ENCODE measurements at regions not wholly inside any gene's neighbourhood (a gene's known extent, or its start where the extent isn't known, plus 50 kb on each side); places are given as distances from the start of the nearest gene placed in this dataset.
"Not testable (repeated sequence)": the region's sequence is repeated elsewhere in the genome, so short reads cannot be mapped to it uniquely, and the experiment has no call there.

GRCh38 chr10:42454313-42454712 is 184.1 kb downstream of the ZNF33B start:
- no peak overlapping the region for H3K27ac Mint-ChIP-seq
- H3K4me3 Mint-ChIP-seq = no peak overlapping the region
- H3K9me3 Mint-ChIP-seq = peaks cover 12% of the 10 kb centered on the region
- no peaks in the 10 kb centered on the region for H3K4me1 Mint-ChIP-seq
- H3K36me3 Mint-ChIP-seq = no peaks in the 10 kb centered on the region
- no peak for ATAC-seq
- no peaks in the 10 kb centered on the region for H3K27me3 Mint-ChIP-seq

GRCh38 chr10:42431095-42431494 is 207.3 kb downstream of the ZNF33B start:
- Mint-ChIP-seq H3K4me3 (no peak overlapping the region), H3K27me3 (no peaks in the 10 kb centered on the region), H3K4me1 (no peaks in the 10 kb centered on the region), H3K9me3 (peaks cover 2% of the 10 kb centered on the region), H3K27ac (no peak overlapping the region), H3K36me3 (no peaks in the 10 kb centered on the region)
- ATAC-seq = no peak

GRCh38 chr10:42428534-42428933 is 209.8 kb downstream of the ZNF33B start:
- H3K36me3 Mint-ChIP-seq = no peaks in the 10 kb centered on the region
- H3K4me1 Mint-ChIP-seq = no peaks in the 10 kb centered on the region
- H3K4me3 Mint-ChIP-seq = no peak overlapping the region
- H3K27me3 Mint-ChIP-seq = no peaks in the 10 kb centered on the region
- no peak for ATAC-seq
- no peak overlapping the region for H3K27ac Mint-ChIP-seq
- H3K9me3 Mint-ChIP-seq = no peaks in the 10 kb centered on the region

GRCh38 chr10:42422911-42423310 is 215.5 kb downstream of the ZNF33B start:
- ATAC-seq = no peak
- no peak overlapping the region for H3K4me3 Mint-ChIP-seq
- no peaks in the 10 kb centered on the region for H3K9me3 Mint-ChIP-seq

GRCh38 chr10:42421812-42422211 is 216.6 kb downstream of the ZNF33B start:
- no peaks in the 10 kb centered on the region for H3K9me3 Mint-ChIP-seq
- H3K4me3 Mint-ChIP-seq = no peak overlapping the region
- H3K27me3 Mint-ChIP-seq = no peaks in the 10 kb centered on the region
- no peak overlapping the region for H3K27ac Mint-ChIP-seq
- no peaks in the 10 kb centered on the region for H3K4me1 Mint-ChIP-seq
- no peaks in the 10 kb centered on the region for H3K36me3 Mint-ChIP-seq
- ATAC-seq = no peak

More at GRCh38 chr10:42422911-42423310, 215.5 kb downstream of the ZNF33B start:
- Mint-ChIP-seq H3K36me3 (no peaks in the 10 kb centered on the region), H3K4me1 (no peaks in the 10 kb centered on the region), H3K27ac (no peak overlapping the region), H3K27me3 (no peaks in the 10 kb centered on the region)

- Mint-ChIP-seq H3K4me1 (no peaks in the 10 kb centered on the region), H3K4me3 (no peak overlapping the region), H3K36me3 (no peaks in the 10 kb centered on the region), H3K27me3 (no peaks in the 10 kb centered on the region), H3K27ac (no peak overlapping the region), H3K9me3 (no peaks in the 10 kb centered on the region)
- ATAC-seq = no peak
Measured at GRCh38 chr10:42419789-42420188, 218.6 kb downstream of the ZNF33B start.

- no peaks in the 10 kb centered on the region for H3K27me3 Mint-ChIP-seq
- no peak overlapping the region for H3K4me3 Mint-ChIP-seq
- H3K27ac Mint-ChIP-seq = no peak overlapping the region
- H3K4me1 Mint-ChIP-seq = no peaks in the 10 kb centered on the region
- H3K9me3 Mint-ChIP-seq = peaks cover 3% of the 10 kb centered on the region
- no peaks in the 10 kb centered on the region for H3K36me3 Mint-ChIP-seq
- ATAC-seq = no peak
Measured at GRCh38 chr10:42380926-42381547, 257.3 kb downstream of the ZNF33B start.

GRCh38 chr10:42367532-42368230 is 270.7 kb downstream of the ZNF33B start:
- H3K4me3 Mint-ChIP-seq = peak overlapping the region; percentile 67
- H3K9me3 Mint-ChIP-seq = peaks cover 5% of the 10 kb centered on the region
- H3K4me1 Mint-ChIP-seq = no peaks in the 10 kb centered on the region

GRCh38 chr10:42351745-42352144 is 286.6 kb downstream of the ZNF33B start:
- Mint-ChIP-seq H3K4me1 (no peaks in the 10 kb centered on the region), H3K36me3 (no peaks in the 10 kb centered on the region), H3K27ac (no peak overlapping the region), H3K9me3 (peaks cover 6% of the 10 kb centered on the region), H3K27me3 (no peaks in the 10 kb centered on the region), H3K4me3 (no peak overlapping the region)
- no peak for ATAC-seq

More at GRCh38 chr10:42367532-42368230, 270.7 kb downstream of the ZNF33B start:
- no peak overlapping the region for H3K27ac Mint-ChIP-seq
- ATAC-seq = peak; percentile 74
- H3K36me3 Mint-ChIP-seq = no peaks in the 10 kb centered on the region
- H3K27me3 Mint-ChIP-seq = no peaks in the 10 kb centered on the region

- H3K27ac Mint-ChIP-seq, ATAC-seq, H3K4me1 Mint-ChIP-seq, H3K36me3 Mint-ChIP-seq, H3K27me3 Mint-ChIP-seq, H3K4me3 Mint-ChIP-seq: not testable (repeated sequence)
- H3K9me3 Mint-ChIP-seq = peaks cover 16% of the 10 kb centered on the region
Measured at GRCh38 chr10:42336593-42337337, 301.6 kb downstream of the ZNF33B start.

GRCh38 chr10:42335653-42336296 is 302.6 kb downstream of the ZNF33B start:
- H3K4me1 Mint-ChIP-seq, H3K27me3 Mint-ChIP-seq, H3K36me3 Mint-ChIP-seq, H3K27ac Mint-ChIP-seq, ATAC-seq, H3K4me3 Mint-ChIP-seq: not testable (repeated sequence)
- peaks cover 18% of the 10 kb centered on the region for H3K9me3 Mint-ChIP-seq

GRCh38 chr10:42304341-42304740 is 334.0 kb downstream of the ZNF33B start:
- ATAC-seq = no peak
- H3K4me1 Mint-ChIP-seq = no peaks in the 10 kb centered on the region
- H3K27ac Mint-ChIP-seq = no peak overlapping the region
- peaks cover 98% of the 10 kb centered on the region for H3K9me3 Mint-ChIP-seq
- H3K27me3 Mint-ChIP-seq = no peaks in the 10 kb centered on the region
- peaks cover 28% of the 10 kb centered on the region for H3K36me3 Mint-ChIP-seq
- no peak overlapping the region for H3K4me3 Mint-ChIP-seq

- not testable (repeated sequence) for H3K9me3 Mint-ChIP-seq, ATAC-seq
Measured at GRCh38 chr10:42281896-42282295, 356.5 kb downstream of the ZNF33B start.

GRCh38 chr10:42269788-42270187 is 368.6 kb downstream of the ZNF33B start:
- H3K27ac Mint-ChIP-seq, H3K36me3 Mint-ChIP-seq, H3K4me1 Mint-ChIP-seq, H3K9me3 Mint-ChIP-seq, H3K4me3 Mint-ChIP-seq, ATAC-seq, H3K27me3 Mint-ChIP-seq: not testable (repeated sequence)

More at GRCh38 chr10:42281896-42282295, 356.5 kb downstream of the ZNF33B start:
- H3K4me1 Mint-ChIP-seq, H3K27ac Mint-ChIP-seq, H3K27me3 Mint-ChIP-seq, H3K36me3 Mint-ChIP-seq, H3K4me3 Mint-ChIP-seq: not testable (repeated sequence)

GRCh38 chr10:42263259-42263658 is 375.1 kb downstream of the ZNF33B start:
- H3K36me3 Mint-ChIP-seq, ATAC-seq, H3K27me3 Mint-ChIP-seq, H3K4me1 Mint-ChIP-seq, H3K4me3 Mint-ChIP-seq, H3K27ac Mint-ChIP-seq: not testable (repeated sequence)
- H3K9me3 Mint-ChIP-seq = peaks cover 11% of the 10 kb centered on the region

Measured in stimulated activated memory B cell treated with anti-CD40 and anti-IgM and Interleukin-4, amounts not matched to agents 10 μg/mL and 1 μg/mL and 100 μg/mL, for 72 hours (primary cell).